ENCODE measurements at regions not wholly inside any gene's neighbourhood (a gene's known extent, or its start where the extent isn't known, plus 50 kb on each side); places are given as distances from the start of the nearest gene placed in this dataset.
"Not testable (repeated sequence)": the region's sequence is repeated elsewhere in the genome, so short reads cannot be mapped to it uniquely, and the experiment has no call there.

GRCh38 chr1:22196041-22196440 is 53.1 kb upstream of the WNT4 start:
- no peak for DNase-seq (ENCODE audit: low read depth)

- DNase-seq (ENCODE audit: low read depth) = no peak
These were observed 53.7 kb upstream of the WNT4 start for GRCh38 chr1:22196641-22197040.

- DNase-seq (ENCODE audit: low read depth) = no peak
These were observed 54.7 kb upstream of the WNT4 start for GRCh38 chr1:22197644-22198043.

GRCh38 chr1:22201023-22201422 is 58.1 kb upstream of the WNT4 start:
- DNase-seq (ENCODE audit: low read depth) = no peak

GRCh38 chr1:22203335-22203734 is 60.4 kb upstream of the WNT4 start:
- no peak for DNase-seq (ENCODE audit: low read depth)

- no peak for DNase-seq (ENCODE audit: low read depth)
These were observed 61.4 kb upstream of the WNT4 start for GRCh38 chr1:22204057-22204840.

- DNase-seq (ENCODE audit: low read depth) = no peak
These were observed 62.4 kb upstream of the WNT4 start for GRCh38 chr1:22204989-22205913.

GRCh38 chr1:22206551-22207125 is 63.7 kb upstream of the WNT4 start:
- DNase-seq (ENCODE audit: low read depth) = no peak

- DNase-seq (ENCODE audit: low read depth) = no peak
These were observed 64.8 kb upstream of the WNT4 start for GRCh38 chr1:22207511-22208267.

- no peak for DNase-seq (ENCODE audit: low read depth)
These were observed 65.5 kb upstream of the WNT4 start for GRCh38 chr1:22208268-22208972.

GRCh38 chr1:22208973-22209378 is 66.1 kb upstream of the WNT4 start:
- no peak for DNase-seq (ENCODE audit: low read depth)

GRCh38 chr1:22210176-22210575 is 67.3 kb upstream of the WNT4 start:
- DNase-seq (ENCODE audit: low read depth) = no peak

GRCh38 chr1:22210636-22211035 is 67.7 kb upstream of the WNT4 start:
- DNase-seq (ENCODE audit: low read depth) = no peak

GRCh38 chr1:22211459-22211858 is 68.6 kb upstream of the WNT4 start:
- not testable (repeated sequence) for DNase-seq (ENCODE audit: low read depth)

- DNase-seq (ENCODE audit: low read depth) = no peak
These were observed 69.7 kb upstream of the WNT4 start for GRCh38 chr1:22212400-22213233.

- DNase-seq (ENCODE audit: low read depth) = no peak
These were observed 73.5 kb upstream of the WNT4 start for GRCh38 chr1:22216210-22216883.

GRCh38 chr1:22216966-22217365 is 74.1 kb upstream of the WNT4 start:
- no peak for DNase-seq (ENCODE audit: low read depth)

- no peak for DNase-seq (ENCODE audit: low read depth)
These were observed 75.0 kb upstream of the WNT4 start for GRCh38 chr1:22217811-22218460.

- DNase-seq (ENCODE audit: low read depth) = no peak
These were observed 75.8 kb upstream of the WNT4 start for GRCh38 chr1:22218618-22219250.
